ENCODE measurements at regions not wholly inside any gene's neighbourhood (a gene's known extent, or its start where the extent isn't known, plus 50 kb on each side); places are given as distances from the start of the nearest gene placed in this dataset.

- no peak for FAIRE-seq
- no peak for TF ChIP-seq CTCF (IDR thresholded peaks at IDR 0.05; ENCODE audit: insufficient read depth, missing control alignments)
Measured at GRCh38 chr2:121082191-121082590, 202.8 kb downstream of the TFCP2L1 start.

DNA sequence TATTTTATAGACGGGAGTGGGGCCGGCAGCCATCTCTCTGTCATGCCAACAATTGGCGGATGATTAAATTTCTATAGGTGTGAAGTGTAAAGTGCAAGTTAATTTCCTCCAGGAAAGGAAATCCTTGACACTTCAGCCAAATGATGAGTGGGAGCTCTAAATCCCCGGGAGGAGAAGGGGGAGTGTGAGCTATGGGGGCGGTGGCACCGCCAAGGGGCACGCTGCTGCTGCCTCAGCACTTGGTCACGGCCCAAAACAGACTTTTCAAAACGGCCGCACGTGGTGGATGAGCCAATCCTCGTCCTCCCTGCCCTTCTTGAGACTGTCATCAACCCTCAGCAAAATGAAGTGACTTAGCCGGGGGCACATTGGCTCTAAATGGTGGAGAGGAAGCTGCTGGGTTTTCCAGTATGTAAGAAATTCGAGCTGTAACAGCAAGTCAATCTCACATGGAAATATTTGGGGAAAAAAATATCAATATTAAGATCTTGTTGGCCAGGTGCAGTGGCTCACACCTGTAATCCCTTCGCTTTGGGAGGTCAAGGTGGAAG is 200.8 kb downstream of the TFCP2L1 start:
- TF ChIP-seq CTCF (IDR thresholded peaks at IDR 0.05; ENCODE audit: insufficient read depth, missing control alignments): no peak
- no peak for FAIRE-seq
- DNase-seq (ENCODE audit: insufficient read length, low spot score): no peak

More at GRCh38 chr2:121082191-121082590, 202.8 kb downstream of the TFCP2L1 start:
- DNase-seq (ENCODE audit: insufficient read length, low spot score): no peak

DNA sequence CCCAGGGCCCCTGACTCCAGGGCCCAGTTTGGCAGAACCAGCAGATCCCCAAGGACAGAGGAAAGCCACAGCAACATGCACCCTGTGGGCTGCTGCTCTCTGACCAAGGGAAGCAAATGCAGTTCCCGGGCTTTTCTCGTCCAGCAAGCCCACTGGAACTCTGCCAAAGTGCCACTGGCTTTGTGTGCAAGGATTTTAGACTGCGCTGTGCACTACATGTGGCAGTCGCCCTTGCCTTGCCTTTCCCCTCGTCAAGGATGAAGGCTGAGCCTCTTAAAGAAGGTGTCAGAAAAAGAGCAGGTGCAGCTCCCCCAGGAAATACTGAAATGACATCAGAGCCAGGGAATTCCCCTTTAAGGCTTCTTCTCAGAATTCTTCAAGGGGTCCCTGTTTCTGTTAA is 199.2 kb downstream of the TFCP2L1 start:
- TF ChIP-seq CTCF (IDR thresholded peaks at IDR 0.05; ENCODE audit: insufficient read depth, missing control alignments): no peak
- FAIRE-seq: no peak
- DNase-seq (ENCODE audit: insufficient read length, low spot score): no peak

DNA sequence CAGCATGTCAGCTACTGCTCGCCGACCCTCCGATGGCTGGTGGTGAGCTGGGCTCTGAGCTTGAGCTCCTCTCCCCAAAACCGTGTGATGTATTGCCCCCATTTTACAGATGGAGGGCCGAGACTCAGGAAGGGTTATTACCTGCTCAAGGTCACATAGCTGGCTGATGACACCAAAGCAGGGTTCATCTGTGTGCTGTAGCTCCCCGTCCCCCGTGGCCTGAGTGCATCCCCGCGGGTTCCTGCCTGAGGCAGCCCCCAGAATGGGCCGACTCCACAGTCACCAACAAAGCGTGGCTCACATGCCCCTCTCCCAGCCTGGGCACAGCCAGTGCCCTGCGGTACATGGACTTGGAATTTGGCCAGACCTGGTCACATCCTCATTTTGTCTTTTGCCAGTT is 198.6 kb downstream of the TFCP2L1 start:
- FAIRE-seq (no peak), DNase-seq (ENCODE audit: insufficient read length, low spot score) (no peak)
- TF ChIP-seq CTCF (IDR thresholded peaks at IDR 0.05; ENCODE audit: insufficient read depth, missing control alignments): no peak

GRCh38 chr2:121087117-121087516 is 197.9 kb downstream of the TFCP2L1 start:
- no peak for TF ChIP-seq CTCF (IDR thresholded peaks at IDR 0.05; ENCODE audit: insufficient read depth, missing control alignments)
- no peak for FAIRE-seq
- DNase-seq (ENCODE audit: insufficient read length, low spot score): no peak

GRCh38 chr2:121088251-121089165 is 196.5 kb downstream of the TFCP2L1 start:
- DNase-seq (ENCODE audit: insufficient read length, low spot score) (no peak), FAIRE-seq (no peak)
- TF ChIP-seq CTCF (IDR thresholded peaks at IDR 0.05; ENCODE audit: insufficient read depth, missing control alignments): no peak

- DNase-seq (ENCODE audit: insufficient read length, low spot score): no peak
- FAIRE-seq: no peak
- no peak for TF ChIP-seq CTCF (IDR thresholded peaks at IDR 0.05; ENCODE audit: insufficient read depth, missing control alignments)
Measured at GRCh38 chr2:121089166-121089510, 195.9 kb downstream of the TFCP2L1 start.

Measured in D721Med (cell line).